ENCODE measurements at regions not wholly inside any gene's neighbourhood (a gene's known extent, or its start where the extent isn't known, plus 50 kb on each side); places are given as distances from the start of the nearest gene placed in this dataset.

GRCh38 chr9:80875947-80876346, 813.4 kb downstream of the TLE1 start:
- no peak overlapping the region for H3K4me3 ChIP-seq
- H3K4me1 ChIP-seq (ENCODE audit: low read depth): no peaks in the 10 kb centered on the region
- ATAC-seq (no peak), DNase-seq (no peak)
- H3K9me3 ChIP-seq: no peaks in the 10 kb centered on the region
- intact Hi-C loops (cut with DNase I, micrococcal nuclease): no loop called here
- H3K36me3 ChIP-seq (ENCODE audit: low read depth): no peaks in the 10 kb centered on the region
- TF ChIP-seq, protein P1, sequence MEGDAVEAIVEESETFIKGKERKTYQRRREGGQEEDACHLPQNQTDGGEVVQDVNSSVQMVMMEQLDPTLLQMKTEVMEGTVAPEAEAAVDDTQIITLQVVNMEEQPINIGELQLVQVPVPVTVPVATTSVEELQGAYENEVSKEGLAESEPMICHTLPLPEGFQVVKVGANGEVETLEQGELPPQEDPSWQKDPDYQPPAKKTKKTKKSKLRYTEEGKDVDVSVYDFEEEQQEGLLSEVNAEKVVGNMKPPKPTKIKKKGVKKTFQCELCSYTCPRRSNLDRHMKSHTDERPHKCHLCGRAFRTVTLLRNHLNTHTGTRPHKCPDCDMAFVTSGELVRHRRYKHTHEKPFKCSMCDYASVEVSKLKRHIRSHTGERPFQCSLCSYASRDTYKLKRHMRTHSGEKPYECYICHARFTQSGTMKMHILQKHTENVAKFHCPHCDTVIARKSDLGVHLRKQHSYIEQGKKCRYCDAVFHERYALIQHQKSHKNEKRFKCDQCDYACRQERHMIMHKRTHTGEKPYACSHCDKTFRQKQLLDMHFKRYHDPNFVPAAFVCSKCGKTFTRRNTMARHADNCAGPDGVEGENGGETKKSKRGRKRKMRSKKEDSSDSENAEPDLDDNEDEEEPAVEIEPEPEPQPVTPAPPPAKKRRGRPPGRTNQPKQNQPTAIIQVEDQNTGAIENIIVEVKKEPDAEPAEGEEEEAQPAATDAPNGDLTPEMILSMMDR (IDR thresholded peaks at IDR 0.05): no peak

- Histone ChIP-seq H3K4me3 (no peak overlapping the region), H3K4me1 (ENCODE audit: low read depth) (no peaks in the 10 kb centered on the region), H3K36me3 (ENCODE audit: low read depth) (no peaks in the 10 kb centered on the region), H3K9me3 (peaks cover 2% of the 10 kb centered on the region)
- DNase-seq (no peak), ATAC-seq (no peak)
- TF ChIP-seq, protein P1 (IDR thresholded peaks at IDR 0.05): no peak
- intact Hi-C loops (cut with DNase I, micrococcal nuclease): no loop called here
Measured at GRCh38 chr9:80874276-80874675, 815.1 kb downstream of the TLE1 start.

DNA sequence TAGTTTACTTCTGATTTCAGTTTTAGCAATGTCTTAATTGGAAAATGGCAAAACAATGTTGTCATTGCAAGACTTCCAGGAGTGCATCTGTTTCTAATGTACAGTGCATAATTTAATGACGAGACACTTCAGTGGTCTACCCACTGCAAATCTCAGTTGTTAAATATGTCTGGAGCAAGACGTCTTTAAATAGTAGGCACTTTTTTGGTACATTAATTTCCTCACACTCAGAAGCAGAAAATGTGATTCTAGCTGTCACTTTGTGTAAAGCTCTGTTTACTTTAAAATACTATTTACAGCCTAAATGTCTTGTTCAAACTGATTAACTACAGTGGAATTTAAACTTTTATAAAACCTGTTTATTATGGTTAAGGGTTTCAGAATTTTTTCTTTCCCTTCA, 815.5 kb downstream of the TLE1 start:
- DNase-seq: no peak
- peaks cover 2% of the 10 kb centered on the region for H3K9me3 ChIP-seq
- TF ChIP-seq, protein P1 (IDR thresholded peaks at IDR 0.05): no peak
- H3K4me1 ChIP-seq (ENCODE audit: low read depth): no peaks in the 10 kb centered on the region
- ATAC-seq: no peak
- no peaks in the 10 kb centered on the region for H3K36me3 ChIP-seq (ENCODE audit: low read depth)
- intact Hi-C loops (cut with DNase I, micrococcal nuclease): no loop called here
- no peak overlapping the region for H3K4me3 ChIP-seq

- TF ChIP-seq, protein P1 (IDR thresholded peaks at IDR 0.05): no peak
- H3K36me3 ChIP-seq (ENCODE audit: low read depth): no peaks in the 10 kb centered on the region
- no peak overlapping the region for H3K4me3 ChIP-seq
- DNase-seq (no peak), ATAC-seq (no peak)
- H3K4me1 ChIP-seq (ENCODE audit: low read depth): no peaks in the 10 kb centered on the region
- H3K9me3 ChIP-seq: peaks cover 10% of the 10 kb centered on the region
- intact Hi-C loops (cut with DNase I, micrococcal nuclease): no loop called here
Measured at GRCh38 chr9:80871596-80871995, 817.8 kb downstream of the TLE1 start.

DNA sequence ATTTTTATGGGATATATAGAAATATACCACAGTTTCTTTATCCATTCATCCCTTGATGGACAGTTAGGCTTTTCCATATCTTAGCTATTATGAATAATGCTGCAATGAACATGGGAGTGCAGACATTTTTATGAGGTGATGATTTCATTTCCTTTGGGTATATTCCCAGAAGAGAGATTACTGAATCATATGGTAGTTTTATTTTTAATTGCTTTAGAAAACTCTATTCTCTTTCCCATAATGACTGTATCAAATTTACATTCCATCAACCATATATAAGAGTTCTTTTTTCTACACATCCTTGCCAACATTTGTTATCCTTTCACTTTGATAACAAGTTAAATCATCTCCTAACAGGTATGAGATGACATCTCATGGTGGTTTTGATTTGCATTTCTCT, 821.6 kb downstream of the TLE1 start:
- no peak for DNase-seq
- H3K36me3 ChIP-seq (ENCODE audit: low read depth): no peaks in the 10 kb centered on the region
- no peaks in the 10 kb centered on the region for H3K4me1 ChIP-seq (ENCODE audit: low read depth)
- ATAC-seq: no peak
- H3K9me3 ChIP-seq: peaks cover 10% of the 10 kb centered on the region
- H3K4me3 ChIP-seq: no peak overlapping the region
- intact Hi-C loops (cut with DNase I, micrococcal nuclease): no loop called here
- TF ChIP-seq, protein P1 (IDR thresholded peaks at IDR 0.05): no peak

- no peaks in the 10 kb centered on the region for H3K36me3 ChIP-seq (ENCODE audit: low read depth)
- H3K9me3 ChIP-seq: peaks cover 10% of the 10 kb centered on the region
- no peaks in the 10 kb centered on the region for H3K4me1 ChIP-seq (ENCODE audit: low read depth)
- DNase-seq (no peak), ATAC-seq (no peak)
- intact Hi-C loops (cut with DNase I, micrococcal nuclease): no loop called here
- TF ChIP-seq, protein P1 (IDR thresholded peaks at IDR 0.05): no peak
- H3K4me3 ChIP-seq: no peak overlapping the region
Measured at GRCh38 chr9:80866576-80867227, 822.6 kb downstream of the TLE1 start.
